Erythroblast (primary cell): ENCODE measurements at regions not wholly inside any gene's neighbourhood (a gene's known extent, or its start where the extent isn't known, plus 50 kb on each side); places are given as distances from the start of the nearest gene placed in this dataset.

Experiments
- DNase-seq, 2 experiments: peaks; one replicate each; lab custom pipeline; 2025; lab: John Stamatoyannopoulos, UW
- GATA1 ChIP-seq: IDR thresholded peaks from 2 replicates; pipeline ENCODE4 v1.6.1; 2011; ENCODE audit warnings: low read depth, mild to moderate bottlenecking, control low read depth, low read length, moderate library complexity
- POLR2A ChIP-seq: IDR thresholded peaks from 2 replicates; pipeline ENCODE4 v1.6.1; 2011; ENCODE audit warnings: mild to moderate bottlenecking, low read length

DNA sequence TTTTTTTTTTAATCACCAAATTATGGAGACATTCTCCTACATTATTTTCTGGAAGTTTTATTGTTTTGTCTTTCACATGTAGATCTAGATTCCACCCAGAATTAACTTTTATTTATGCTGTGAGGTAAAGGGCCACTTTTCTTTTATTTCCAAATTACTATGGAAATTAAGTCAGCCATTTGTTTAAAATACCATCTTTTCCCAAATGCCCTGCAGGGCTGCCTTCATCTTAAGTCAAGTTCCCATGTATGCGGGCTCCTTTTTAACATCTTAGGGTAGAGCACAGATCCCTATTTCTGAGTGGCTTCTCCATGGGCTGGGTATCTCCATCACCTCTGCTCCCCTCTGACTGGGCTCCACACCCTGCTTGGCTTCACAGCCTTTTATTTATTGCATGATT lies 348.4 kb downstream of the SOX4 start:
- no peak for TF ChIP-seq POLR2A
- no peak for TF ChIP-seq GATA1

DNA sequence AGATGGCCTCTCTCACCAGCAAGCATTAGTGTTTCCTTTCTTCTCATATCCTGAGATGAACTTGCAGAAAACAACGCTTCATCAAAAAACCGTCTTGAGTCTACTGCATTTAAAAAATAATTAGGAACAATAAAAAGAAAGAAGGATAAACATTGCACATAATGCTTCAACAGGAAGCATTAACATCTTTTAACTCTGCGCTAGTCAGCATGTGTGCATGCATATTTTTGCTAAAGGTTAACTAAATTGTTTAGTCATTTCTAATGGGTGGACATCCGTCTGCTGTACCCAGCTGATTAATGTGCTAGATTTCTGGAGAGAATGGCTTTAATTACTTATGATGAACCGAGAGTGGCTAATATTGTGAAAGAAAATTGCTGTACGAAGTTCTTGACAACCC lies 349.3 kb downstream of the SOX4 start:
- TF ChIP-seq GATA1 (no peak), POLR2A (no peak)
- no peak for DNase-seq

More for the DNA sequence above, 348.4 kb downstream of the SOX4 start:
- no peak for DNase-seq

DNA sequence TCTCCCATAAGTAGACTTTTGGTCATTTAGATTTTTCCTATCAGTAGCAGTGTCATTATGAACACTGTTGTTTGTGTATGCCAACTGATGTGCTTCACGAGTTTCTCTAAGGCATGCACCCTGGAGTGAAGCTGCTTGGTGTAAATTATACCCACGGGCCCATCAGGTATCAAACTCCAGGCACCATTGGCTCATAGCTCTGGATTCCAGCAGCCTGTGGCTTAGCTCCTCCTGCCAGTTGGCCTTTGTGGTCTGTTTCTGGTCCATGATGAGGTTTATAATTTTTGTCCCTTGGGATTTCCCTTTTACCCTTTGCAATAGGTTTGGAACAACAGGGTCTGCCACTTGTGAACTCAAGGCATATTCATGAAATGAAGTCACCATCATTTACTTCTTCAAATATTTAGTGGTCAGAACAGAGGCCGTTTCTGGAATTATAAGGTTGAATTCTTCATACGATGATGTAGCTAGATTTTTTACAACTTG lies 350.5 kb downstream of the PRL start:
- DNase-seq: no peak
- TF ChIP-seq GATA1 (no peak), POLR2A (no peak)

DNA sequence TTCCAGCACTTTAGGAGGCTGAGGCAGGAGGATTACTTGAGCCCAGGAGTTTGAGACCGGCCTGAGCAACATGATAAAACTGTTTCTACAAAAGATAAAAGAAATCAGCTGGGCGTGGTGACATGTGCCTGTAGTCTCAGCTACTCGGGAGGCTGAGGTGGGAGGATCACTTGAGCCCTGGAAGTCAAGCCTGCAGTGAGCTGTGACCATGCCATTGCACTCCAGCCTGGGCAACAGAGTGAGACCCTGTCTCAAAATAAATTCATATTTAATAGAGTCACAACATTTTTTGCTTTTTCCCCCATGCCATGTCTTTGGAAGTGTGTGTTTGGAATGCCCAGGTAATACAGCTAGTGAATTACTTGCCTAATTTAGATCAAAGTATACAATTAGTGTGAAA lies 349.6 kb downstream of the PRL start:
- DNase-seq: peak in 1 of 2 experiments; percentile 9

DNA sequence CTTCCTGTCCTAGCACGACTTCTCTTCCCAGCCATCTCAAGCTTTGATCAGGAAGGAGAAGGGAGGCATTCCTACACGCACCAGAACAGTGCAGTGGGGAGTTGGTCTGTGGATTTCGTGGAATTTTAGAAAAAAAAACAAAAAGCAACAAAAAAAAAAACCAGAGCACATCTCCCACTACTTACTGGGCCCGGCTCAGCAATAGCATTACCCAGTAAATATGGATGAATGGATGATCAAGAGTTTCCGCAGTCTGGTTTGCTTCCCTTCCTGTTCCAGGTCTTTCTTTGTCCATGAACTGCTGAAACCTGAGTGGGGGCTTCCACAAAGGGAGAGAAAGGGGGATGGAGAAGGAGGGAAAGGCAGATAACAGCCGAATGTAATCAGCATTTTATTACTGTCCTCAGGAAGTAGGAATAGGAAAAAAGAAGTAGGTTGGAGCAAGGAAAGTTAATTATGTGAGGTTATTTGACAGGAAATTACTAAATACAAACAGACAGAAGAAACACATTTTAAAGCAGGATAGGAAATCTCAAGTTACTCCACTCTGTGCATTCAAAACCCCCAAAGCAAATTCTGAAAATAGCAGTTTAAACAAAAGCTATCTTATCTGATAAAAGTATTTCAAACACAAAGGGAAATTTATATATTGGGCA lies 349.0 kb downstream of the PRL start:
- no peak for DNase-seq
- no peak for TF ChIP-seq POLR2A
- TF ChIP-seq GATA1: no peak

DNA sequence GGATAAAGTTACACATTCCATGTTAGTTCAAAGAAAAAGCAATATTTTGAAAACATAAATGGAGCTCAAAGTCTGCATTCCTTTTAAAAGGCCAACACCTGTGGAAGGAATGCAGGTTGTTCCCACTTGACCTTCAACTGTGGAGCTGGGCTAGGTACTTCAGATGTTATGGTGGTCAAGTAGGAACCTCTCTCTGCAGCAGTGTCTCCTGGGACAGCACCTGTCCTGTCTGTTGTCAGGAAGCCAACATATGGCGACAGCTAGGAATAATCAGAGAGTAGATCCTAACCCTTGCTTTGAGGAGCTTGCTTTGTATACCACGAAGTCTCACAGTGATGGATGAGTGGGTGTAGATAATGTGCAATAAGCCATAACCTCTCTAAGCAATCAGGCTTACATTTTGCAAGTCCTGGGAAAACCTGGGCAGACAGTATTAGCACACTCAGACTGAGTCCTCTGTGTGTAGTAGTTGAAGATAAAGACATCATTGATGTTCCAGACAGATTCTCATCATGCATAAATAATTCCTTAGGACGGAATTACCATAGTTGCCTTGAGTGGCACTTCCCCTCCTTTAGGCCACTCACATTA lies 347.5 kb downstream of the PRL start:
- DNase-seq: no peak
- no peak for TF ChIP-seq POLR2A
- TF ChIP-seq GATA1: no peak

DNA sequence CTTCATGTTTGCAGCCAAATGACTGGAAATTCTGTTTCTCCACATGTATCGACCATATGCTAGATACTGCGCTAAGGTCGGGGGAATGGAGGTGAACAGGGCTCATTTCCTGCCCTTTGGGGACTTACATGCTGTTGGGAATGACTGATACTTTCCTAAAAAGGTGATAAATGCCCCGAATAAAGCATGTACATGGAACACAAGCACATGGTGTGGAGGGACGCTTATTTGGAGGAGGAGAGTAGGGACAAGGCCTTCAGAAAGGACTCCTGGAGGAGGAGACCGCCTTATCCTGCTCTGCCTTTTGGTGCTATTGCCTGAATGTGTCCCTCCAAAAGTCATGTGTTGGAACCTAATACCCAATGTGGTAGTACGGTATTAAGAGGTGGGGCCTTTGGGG lies 344.5 kb downstream of the PRL start:
- no peak for TF ChIP-seq GATA1
- no peak for DNase-seq

DNA sequence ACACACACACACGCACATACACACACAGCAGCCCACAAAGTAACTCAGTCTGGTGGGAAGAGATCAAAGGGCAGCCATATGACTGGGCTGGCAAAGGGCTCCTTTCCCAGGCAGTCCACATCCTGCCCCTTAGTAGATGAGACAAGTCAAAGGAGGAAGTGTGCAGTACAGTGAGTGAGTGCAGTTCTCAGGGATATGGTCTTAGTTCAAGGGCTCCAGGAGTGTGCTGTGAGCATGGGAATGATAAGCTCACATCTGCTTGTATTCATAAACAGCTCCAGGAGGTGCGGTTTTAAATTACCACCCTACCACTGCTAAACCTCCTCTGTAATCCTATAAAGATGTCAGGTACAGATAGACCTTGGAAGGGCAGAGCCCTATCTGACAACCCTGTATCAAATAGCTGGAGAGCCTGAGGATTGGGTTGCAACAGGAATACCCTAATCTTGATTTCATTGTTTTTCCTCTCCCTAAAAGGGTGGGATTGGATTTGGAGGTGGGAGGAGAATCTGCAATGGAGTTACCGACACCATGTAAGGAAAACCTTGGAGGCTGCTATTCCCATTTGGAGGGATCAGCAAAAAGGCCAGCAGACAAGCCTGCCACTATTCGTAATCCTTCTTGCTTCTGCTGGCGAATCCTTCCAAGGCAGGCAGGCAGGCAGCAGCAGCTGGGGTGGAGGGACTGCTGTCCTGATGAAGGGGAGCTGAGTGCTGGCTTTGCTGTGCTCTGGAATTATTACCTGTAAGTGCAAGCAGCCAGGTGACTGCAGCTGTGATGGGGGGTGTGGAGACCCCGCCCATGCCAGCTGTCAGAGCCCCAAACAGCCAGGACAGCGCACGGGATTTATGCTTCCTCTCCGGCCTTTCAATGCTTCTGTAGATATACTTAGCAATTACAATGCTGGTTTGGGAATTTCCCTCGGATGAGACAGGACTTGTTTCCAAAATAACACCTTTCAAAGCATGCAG lies 342.7 kb downstream of the PRL start:
- no peak for TF ChIP-seq GATA1
- TF ChIP-seq POLR2A: no peak
- no peak for DNase-seq

DNA sequence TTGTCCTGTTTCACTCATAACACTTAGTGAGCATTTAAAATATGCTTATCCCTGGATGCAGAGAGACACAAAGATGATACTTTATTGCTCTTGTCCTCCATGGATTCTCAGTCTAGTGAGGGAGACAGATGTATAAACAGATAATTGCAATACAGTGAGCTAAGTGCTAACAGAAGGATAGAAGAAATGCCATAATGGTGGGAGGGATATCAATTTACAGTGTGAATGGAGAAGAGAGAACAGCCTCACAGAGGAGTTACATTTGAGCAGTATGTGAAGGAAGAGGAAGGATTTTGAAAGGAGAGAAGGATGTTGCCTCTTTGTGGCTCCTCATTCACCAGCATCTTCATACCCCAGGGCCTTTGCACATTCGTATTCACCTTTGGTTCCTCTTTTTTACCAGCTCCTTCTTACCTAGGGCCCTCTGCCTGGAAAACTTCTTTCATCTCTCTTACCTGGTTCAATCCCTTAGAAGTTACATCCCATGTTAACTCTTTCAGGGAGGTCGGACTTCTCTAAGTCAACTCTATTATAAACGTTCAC lies 341.7 kb downstream of the PRL start:
- no peak for TF ChIP-seq GATA1
- no peak for TF ChIP-seq POLR2A
- DNase-seq: no peak

DNA sequence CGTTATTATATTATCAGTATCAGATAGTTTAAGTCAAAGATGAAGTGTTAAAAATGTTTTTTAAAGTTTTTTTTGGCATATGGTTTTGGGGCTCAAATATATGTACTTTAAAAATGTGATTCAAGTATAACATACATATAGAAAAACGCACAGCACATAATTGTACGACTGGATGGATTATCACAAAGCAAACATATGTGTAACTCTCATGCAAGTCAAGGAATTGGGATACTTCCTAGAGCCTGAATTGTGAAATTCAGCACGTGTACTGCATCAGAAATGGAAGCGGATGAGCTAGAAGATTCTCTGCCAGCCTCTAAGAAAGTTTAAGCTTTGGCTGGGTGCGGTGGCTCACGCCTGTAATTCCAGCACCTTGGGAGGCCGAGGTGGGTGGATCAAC lies 340.9 kb downstream of the PRL start:
- no peak for TF ChIP-seq GATA1
- no peak for TF ChIP-seq POLR2A
- DNase-seq: no peak

DNA sequence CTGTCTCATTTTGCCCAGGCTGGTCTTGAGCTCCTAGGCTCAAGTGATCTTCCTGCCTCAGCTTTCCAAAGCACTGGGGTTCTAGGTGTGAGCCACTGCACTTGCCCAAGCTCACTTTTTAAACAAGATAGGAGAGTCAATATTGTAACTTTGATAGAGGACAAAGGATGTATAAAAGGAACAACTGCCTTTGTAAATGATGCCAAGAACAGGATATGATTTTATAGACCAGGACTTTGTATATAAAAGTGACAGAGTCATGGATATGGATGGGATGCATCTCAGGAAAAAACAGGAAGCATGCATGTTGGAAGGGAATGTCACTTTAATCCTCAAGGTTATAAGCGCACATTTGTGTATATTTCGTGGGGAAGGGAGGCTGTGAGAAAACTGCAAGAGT lies 338.4 kb downstream of the PRL start:
- no peak for TF ChIP-seq POLR2A
- no peak for TF ChIP-seq GATA1
- no peak for DNase-seq

DNA sequence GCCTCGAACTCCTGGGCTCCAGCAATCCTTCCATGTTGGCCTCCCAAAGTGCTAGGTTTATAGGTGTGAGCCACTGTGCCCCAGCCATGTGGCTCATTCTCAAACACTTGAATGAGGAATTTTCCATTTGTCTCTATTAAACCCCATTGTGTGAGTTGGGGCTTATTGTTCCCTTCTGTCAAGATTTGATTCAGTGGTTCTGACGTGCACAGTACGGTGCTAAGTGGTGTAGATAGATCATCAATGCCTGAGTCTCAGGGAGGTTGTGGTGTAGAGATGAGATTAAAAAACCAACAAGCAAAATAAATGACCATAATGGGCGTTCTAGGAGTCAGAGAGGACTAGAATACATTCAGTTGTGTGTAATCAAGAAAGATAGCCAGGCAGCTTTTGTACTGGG lies 335.6 kb downstream of the PRL start:
- no peak for DNase-seq
- TF ChIP-seq GATA1: no peak
- TF ChIP-seq POLR2A: no peak

DNA sequence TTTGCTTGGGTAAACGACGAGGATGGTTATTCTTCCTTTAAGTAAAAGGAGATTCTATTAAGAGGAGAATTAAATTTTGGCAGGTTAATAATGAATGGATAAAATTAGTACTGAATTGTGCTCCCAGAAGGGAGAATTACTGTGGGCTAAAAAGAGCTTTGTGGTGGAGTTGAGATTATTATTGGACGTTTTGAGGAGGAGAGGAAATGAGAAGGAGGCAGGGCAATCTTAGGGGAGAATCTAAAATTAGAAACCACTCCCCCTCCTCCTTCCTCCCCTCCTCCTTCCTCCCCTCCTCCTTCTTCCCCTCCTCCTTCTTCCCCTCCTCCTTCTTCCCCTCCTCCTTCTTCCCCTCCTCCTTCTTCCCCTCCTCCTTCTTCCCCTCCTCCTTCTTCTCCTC lies 331.8 kb downstream of the PRL start:
- DNase-seq: no peak
- no peak for TF ChIP-seq POLR2A

DNA sequence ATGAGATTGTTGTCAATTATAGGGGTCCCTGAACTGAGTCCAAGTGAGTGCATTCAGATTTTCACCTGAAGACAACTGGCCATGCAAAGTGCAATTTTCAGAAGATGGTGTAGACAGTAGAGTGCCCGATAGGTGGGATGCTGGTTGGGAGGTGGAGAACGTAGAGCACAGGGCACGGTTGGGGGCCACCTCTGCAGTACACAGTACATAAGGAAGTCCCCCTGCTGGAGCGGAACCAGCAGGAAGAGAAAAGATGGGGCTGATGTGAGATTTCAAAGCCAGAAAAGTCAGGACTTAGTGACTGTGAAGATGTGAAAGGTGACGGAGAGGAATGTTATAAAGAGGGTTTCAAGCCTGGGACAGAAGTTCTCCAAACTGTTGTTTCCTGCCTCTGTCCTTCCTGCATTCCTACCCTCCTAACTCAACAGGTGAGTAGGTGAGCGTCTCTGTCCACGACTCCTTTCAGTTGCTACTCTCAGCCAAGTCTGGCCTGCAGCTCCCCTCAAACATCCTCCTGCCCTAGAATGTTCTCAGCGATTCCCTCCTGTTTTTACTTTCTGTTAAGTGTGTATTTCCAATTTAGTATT lies 330.8 kb downstream of the PRL start:
- no peak for DNase-seq
- TF ChIP-seq GATA1 (no peak), POLR2A (no peak)
